Activated T-cell treated with anti-CD3 and anti-CD28 coated beads, Interleukin-2, amount 50 U/mL, for 4 hours (primary cell): ENCODE measurements at regions not wholly inside any gene's neighbourhood (a gene's known extent, or its start where the extent isn't known, plus 50 kb on each side); places are given as distances from the start of the nearest gene placed in this dataset.

Source experiments
- ATAC-seq, 2 donors: fragments of 200-7000 bp; cut with Tn5 transposase; one replicate each; pipeline ENCODE4 v1.10.0; 2021
- DNase-seq: peaks from one replicate; pipeline ENCODE4 v3.0.0-alpha.2; 2020
- H3K27me3 Mint-ChIP-seq: one replicate; pipeline ENCODE4 v1.8.0; 2021; ENCODE audit warnings: low read depth, mixed read lengths
- H3K36me3 Mint-ChIP-seq: one replicate; pipeline ENCODE4 v1.8.0; 2022; ENCODE audit warnings: mixed read lengths; ENCODE audit not compliant: insufficient read depth
- H3K4me1 Mint-ChIP-seq: one replicate; pipeline ENCODE4 v1.8.0; 2021; ENCODE audit warnings: low read depth, mixed read lengths
- H3K4me3 Mint-ChIP-seq: one replicate; pipeline ENCODE4 v1.8.0; 2021; ENCODE audit warnings: mild to moderate bottlenecking, moderate library complexity, mixed read lengths
- H3K9me3 Mint-ChIP-seq: one replicate; pipeline ENCODE4 v1.8.0; 2021; ENCODE audit warnings: mixed read lengths

DNA sequence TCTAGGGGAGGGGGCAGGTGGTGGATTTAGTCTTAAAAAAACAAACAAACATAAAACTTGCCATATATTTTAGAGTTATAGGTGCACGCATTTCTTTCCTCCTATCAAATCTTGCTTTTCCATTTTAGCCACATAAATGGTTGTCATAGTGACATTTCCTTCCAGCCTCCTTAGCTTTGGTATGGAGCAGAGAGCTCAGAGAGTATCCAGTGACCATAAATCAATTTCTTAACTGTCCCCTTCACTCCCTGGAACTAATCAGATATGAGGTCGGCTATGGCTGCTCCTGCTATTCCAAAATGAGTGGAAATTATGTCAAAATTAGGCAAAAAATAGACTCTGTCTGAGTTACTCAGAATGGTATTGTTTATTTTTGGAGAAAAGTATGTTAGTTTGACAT, 164.5 kb downstream of the EBLN2 start:
- no peaks in the 10 kb centered on the region for H3K4me1 Mint-ChIP-seq
- H3K9me3 Mint-ChIP-seq, result no peaks in the 10 kb centered on the region
- ATAC-seq (no peak), DNase-seq (no peak)
- H3K4me3 Mint-ChIP-seq, result no peak overlapping the region
- no peaks in the 10 kb centered on the region for H3K27me3 Mint-ChIP-seq
- H3K36me3 Mint-ChIP-seq, result no peaks in the 10 kb centered on the region

DNA sequence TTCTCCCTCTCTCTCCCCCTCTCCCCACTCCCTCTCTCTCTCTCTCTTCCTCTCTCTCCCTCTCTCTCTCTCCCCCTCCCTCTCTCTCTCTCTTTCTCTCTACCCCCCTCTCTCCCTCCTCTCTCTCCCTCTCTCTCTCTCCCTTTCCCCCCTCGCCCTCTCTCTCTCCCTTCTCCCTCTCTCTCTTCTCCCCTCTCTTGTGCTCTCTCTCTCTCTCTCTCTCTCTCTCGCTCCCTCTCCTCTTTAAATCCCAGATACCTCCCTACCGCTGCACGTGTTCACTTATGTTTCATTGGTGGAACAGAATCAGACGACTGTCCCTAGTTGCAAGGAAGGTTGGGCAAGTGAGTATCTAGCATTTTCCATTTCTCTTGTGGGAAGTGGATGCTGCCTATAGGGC, 166.5 kb downstream of the EBLN2 start:
- no peak for DNase-seq
- ATAC-seq, result no peak
- no peaks in the 10 kb centered on the region for H3K27me3 Mint-ChIP-seq
- H3K4me1 Mint-ChIP-seq, result no peaks in the 10 kb centered on the region
- no peaks in the 10 kb centered on the region for H3K36me3 Mint-ChIP-seq
- no peak overlapping the region for H3K4me3 Mint-ChIP-seq
- H3K9me3 Mint-ChIP-seq, result no peaks in the 10 kb centered on the region

DNA sequence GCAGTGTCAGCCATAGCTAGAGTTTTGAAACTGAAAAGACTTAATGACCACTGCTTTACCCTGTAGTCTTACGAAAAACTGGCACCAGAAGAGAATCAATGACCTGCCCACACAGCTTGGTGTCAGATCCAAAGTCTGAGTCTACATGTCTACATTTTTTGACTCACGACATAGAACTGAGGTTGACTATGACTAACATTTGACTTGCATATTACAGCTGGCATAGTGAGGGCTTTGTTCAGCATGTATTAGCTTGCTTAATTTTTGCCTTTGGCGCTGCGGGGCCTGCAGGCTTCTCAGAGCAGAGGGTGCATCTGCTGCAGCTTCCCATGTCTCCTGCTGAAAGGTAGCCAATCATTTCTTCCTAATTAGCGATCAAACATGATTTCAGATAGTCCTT, 167.0 kb downstream of the EBLN2 start:
- Mint-ChIP-seq H3K36me3 (no peaks in the 10 kb centered on the region), H3K9me3 (no peaks in the 10 kb centered on the region), H3K27me3 (no peaks in the 10 kb centered on the region), H3K4me3 (no peak overlapping the region), H3K4me1 (no peaks in the 10 kb centered on the region)
- ATAC-seq (no peak), DNase-seq (no peak)

DNA sequence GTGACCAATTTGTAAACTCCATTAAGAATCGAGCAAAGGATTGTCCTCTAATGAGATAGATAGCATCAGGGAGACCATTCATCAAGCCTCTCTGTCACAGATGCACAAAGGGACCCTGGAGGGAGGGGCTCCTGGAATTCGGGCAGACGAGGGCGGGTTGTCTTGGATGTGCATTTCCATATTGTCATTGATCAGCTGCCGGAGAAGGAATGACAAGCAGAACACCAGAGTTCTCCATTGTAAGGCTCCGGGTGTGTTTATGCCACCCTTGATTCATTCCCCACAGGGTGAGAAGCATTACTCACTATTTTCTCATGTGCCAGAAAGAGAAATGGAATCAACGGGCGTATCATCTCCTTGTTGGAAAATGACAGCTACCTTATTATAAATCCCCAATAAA, 167.5 kb downstream of the EBLN2 start:
- no peaks in the 10 kb centered on the region for H3K9me3 Mint-ChIP-seq
- no peaks in the 10 kb centered on the region for H3K36me3 Mint-ChIP-seq
- no peak overlapping the region for H3K4me3 Mint-ChIP-seq
- no peaks in the 10 kb centered on the region for H3K4me1 Mint-ChIP-seq
- no peaks in the 10 kb centered on the region for H3K27me3 Mint-ChIP-seq
- no peak for ATAC-seq
- DNase-seq, result no peak

DNA sequence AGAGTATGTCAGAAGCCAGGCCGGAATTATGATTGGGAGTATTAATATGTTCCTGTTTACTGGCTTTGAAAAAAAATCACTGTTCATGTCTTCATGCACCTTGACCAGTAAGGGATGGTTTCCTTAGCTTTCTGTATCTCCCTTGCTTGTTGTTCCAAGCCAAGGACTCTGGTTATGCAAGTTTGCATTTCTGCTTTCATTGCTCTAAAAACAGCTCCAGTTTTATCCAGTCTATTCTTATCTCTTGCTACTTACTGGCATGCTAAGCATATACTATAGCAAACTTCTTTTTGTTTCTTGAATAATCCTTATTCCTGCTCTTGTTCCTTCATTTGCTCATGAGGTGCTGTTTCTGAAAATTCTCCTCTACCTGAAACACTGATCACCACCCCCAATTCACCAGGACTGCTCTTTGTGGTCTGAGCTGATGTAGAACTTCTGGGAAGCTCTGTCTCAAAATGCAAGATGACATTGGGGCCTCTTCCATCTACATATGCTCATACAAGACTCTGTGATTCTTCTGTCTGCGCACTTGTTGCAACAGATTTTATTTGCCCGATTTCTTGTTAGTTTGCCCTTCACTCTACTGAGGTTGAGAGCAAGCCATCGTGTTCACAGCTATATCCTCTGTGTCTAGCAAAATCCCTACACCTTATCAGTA, 173.0 kb downstream of the EBLN2 start:
- H3K4me1 Mint-ChIP-seq, result no peaks in the 10 kb centered on the region

DNA sequence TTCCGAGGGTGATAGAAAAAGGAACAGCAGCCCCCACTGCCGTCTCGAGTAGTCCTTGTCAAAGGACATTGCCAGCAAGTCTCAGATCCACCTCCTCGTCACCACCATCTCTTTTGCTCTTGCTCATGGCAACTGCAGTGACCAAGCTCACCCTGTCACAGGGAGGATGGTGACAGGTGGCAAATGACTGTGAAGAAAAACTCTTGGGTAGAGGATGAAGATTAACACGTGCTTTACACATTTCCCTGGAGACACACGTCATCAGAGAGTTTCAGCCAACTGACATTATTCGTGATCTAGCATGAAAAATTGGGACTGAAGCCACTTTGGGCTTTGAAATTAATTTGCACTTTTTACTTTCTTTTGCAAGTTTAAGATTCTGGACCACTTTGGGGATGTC, 174.3 kb downstream of the EBLN2 start:
- no peak for ATAC-seq
- Mint-ChIP-seq H3K9me3 (no peaks in the 10 kb centered on the region), H3K4me1 (no peaks in the 10 kb centered on the region), H3K36me3 (no peaks in the 10 kb centered on the region), H3K4me3 (no peak overlapping the region), H3K27me3 (no peaks in the 10 kb centered on the region)
- no peak for DNase-seq

More for the DNA sequence above, 173.0 kb downstream of the EBLN2 start:
- H3K27me3 Mint-ChIP-seq, result no peaks in the 10 kb centered on the region
- ATAC-seq (no peak), DNase-seq (no peak)
- no peaks in the 10 kb centered on the region for H3K9me3 Mint-ChIP-seq
- H3K36me3 Mint-ChIP-seq, result no peaks in the 10 kb centered on the region
- H3K4me3 Mint-ChIP-seq, result no peak overlapping the region

DNA sequence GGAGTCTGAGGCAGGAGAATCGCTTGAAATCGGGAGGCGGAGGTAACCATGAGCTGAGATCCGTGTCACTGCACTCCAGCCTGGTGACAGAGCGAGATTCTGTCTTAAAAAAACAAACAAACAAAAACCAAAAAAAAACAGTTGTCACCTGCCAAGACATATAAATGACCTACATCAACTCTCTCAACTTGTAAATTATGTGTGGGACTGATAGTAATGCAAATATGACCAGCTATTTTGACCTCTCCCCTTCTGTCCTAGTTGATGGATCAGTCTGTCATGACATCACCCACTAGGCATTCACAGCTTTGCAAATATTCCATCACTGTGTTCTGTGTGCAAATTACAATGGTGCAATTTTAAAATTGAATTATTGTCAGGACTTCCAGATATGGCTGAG, 175.4 kb downstream of the EBLN2 start:
- Mint-ChIP-seq H3K9me3 (no peaks in the 10 kb centered on the region), H3K36me3 (no peaks in the 10 kb centered on the region), H3K4me1 (no peaks in the 10 kb centered on the region), H3K4me3 (no peak overlapping the region), H3K27me3 (no peaks in the 10 kb centered on the region)
- DNase-seq (no peak), ATAC-seq (no peak)

DNA sequence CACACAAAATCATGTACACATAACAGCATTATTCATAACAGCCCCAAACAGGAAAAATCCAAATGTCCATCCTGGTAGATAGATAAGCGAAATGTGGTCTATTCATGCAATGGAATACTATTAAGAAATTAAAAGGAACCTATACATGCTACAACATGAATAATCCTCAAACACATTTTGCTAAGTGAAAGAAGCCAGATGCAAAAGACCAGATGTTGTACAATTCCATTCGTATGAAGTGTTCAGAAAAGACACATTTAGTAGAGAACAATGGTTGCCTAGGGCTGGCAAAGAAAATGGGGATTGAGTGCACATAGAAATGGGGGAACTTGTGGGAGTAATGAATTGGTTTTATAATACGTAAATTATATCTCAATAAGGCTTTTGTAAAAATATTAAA, 182.3 kb downstream of the EBLN2 start:
- no peaks in the 10 kb centered on the region for H3K27me3 Mint-ChIP-seq
- DNase-seq (no peak), ATAC-seq (no peak)
- H3K36me3 Mint-ChIP-seq, result no peaks in the 10 kb centered on the region
- no peaks in the 10 kb centered on the region for H3K4me1 Mint-ChIP-seq
- H3K4me3 Mint-ChIP-seq, result no peak overlapping the region
- H3K9me3 Mint-ChIP-seq, result no peaks in the 10 kb centered on the region

DNA sequence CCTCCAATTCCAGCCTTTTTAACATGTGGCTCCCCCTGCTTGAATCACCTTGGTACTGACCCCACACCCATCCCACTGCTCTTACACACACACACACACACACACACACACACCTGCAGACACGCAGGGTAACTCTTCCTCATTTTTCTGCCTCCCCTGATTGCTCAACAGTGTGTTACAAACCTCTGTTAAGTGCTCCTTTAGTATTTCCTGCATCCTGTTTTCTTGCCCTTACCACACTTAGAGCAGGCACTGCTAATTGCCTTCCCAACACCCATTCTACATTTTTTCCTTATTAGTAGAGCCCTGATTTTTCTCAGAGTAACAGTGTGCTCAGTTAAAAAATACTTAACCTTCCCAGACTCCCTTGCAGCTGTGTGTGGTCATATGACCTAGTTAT, 184.0 kb downstream of the EBLN2 start:
- H3K4me1 Mint-ChIP-seq, result no peaks in the 10 kb centered on the region
- H3K4me3 Mint-ChIP-seq, result no peak overlapping the region
- DNase-seq (no peak), ATAC-seq (no peak)
- H3K27me3 Mint-ChIP-seq, result no peaks in the 10 kb centered on the region
- no peaks in the 10 kb centered on the region for H3K9me3 Mint-ChIP-seq
- H3K36me3 Mint-ChIP-seq, result no peaks in the 10 kb centered on the region

DNA sequence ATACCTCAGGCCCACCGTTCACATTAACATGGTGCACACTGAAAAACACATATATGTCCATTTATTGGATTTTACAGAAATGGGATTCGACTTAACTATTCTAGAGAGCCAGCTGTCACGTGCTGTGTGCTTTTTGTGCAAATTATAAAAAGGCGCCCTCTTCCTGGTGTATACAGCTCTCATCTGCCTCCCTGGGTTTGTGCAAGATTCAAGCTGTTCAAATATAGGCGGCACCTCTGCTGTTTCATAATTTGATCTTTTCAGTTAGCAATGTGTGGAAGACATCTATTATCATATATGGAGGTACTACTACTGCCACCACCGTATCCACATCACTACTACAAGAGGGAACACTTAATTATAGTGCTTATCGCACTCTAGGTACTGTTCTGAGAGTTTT, 187.6 kb downstream of the EBLN2 start:
- Mint-ChIP-seq H3K4me3 (no peak overlapping the region), H3K36me3 (no peaks in the 10 kb centered on the region), H3K9me3 (no peaks in the 10 kb centered on the region), H3K4me1 (no peaks in the 10 kb centered on the region), H3K27me3 (peaks cover 2% of the 10 kb centered on the region)
- DNase-seq (no peak), ATAC-seq (no peak)

DNA sequence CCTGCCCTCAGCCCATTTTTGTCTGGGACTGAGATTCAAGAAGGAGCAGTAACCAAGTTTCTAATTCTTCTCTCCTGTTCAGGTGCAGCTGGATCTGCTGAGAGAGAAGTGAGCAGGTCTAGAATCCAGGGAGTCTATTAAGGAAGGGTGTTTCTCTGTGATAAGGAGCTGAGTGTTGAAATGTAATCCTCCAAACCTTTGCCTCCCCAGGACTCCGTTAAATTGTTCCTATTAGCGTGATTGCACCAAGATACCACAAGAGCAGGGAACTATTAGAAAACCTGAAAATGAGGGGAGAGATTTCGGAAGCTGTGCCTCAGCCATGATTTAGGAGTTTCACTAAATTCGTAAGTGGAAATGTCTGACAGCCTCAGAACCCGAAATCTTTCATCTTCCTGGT, 192.6 kb downstream of the EBLN2 start:
- no peak overlapping the region for H3K4me3 Mint-ChIP-seq
- H3K27me3 Mint-ChIP-seq, result peaks cover 2% of the 10 kb centered on the region
- ATAC-seq, result no peak
- H3K36me3 Mint-ChIP-seq, result no peaks in the 10 kb centered on the region
- DNase-seq, result no peak
- H3K4me1 Mint-ChIP-seq, result no peaks in the 10 kb centered on the region
- H3K9me3 Mint-ChIP-seq, result no peaks in the 10 kb centered on the region

DNA sequence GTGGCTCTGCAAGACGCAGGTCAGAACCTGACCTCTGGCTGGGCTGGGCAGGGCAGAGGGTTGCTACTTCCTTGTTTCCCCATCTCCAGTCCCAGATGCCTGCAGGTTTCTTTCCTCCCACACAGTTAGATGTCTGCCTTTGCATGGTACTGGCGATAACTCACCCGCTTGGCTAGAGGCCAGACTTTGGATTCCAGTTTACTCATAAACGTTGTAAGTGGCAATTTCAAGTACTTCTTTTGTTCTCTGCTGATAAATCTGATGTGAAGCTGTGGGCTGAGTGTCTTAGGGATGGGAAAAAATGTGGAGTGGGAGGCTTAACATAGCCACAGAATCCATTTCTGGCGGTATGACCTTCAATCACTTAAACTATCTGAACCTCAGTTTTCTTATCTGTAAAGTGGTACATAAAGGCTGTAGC, 194.2 kb downstream of the EBLN2 start:
- no peaks in the 10 kb centered on the region for H3K9me3 Mint-ChIP-seq
- no peaks in the 10 kb centered on the region for H3K4me1 Mint-ChIP-seq
- DNase-seq (no peak), ATAC-seq (no peak)
- peaks cover 2% of the 10 kb centered on the region for H3K27me3 Mint-ChIP-seq
- H3K36me3 Mint-ChIP-seq, result no peaks in the 10 kb centered on the region
- no peak overlapping the region for H3K4me3 Mint-ChIP-seq

DNA sequence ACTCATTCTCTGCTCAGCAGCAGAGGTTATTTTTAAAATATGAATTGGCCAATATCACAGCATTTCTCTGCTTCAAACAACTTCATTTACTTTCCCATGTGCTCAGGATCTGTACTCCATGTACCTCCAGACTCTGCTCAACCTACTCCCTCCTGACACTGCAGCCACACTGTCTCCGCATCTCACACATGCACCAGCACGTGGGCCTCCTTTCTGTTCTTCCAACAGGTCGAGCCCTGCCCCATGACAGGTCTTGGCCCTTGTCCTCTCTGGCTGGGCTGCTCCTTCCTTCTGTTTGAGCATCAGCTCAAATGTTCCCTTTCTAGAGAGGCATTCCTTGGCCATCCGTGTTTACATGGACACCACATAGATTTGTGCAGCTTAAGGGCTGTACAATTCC, 195.7 kb downstream of the EBLN2 start:
- peaks cover 2% of the 10 kb centered on the region for H3K27me3 Mint-ChIP-seq
- no peaks in the 10 kb centered on the region for H3K36me3 Mint-ChIP-seq
- no peak overlapping the region for H3K4me3 Mint-ChIP-seq
- no peaks in the 10 kb centered on the region for H3K9me3 Mint-ChIP-seq
- ATAC-seq, result no peak
- H3K4me1 Mint-ChIP-seq, result no peaks in the 10 kb centered on the region
- no peak for DNase-seq

DNA sequence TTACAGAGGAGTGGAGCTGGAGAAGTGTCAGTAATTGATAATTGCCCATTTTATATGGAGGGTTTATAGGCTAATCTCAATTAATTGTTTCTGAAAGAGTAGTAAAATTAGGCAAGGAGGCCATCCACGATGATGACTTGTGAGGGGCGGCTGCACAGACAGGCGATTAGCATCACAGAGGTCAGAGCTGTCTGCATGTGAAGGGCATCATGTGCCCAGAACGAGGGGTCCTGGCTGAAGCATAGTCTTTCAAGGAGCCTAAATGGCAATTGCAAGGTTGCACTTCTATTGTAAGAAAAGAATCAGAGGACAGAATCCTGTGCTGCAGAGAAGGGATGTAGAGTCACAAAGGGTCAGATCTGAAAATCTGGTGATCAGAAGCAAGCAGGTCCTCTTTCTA, 196.6 kb downstream of the EBLN2 start:
- H3K9me3 Mint-ChIP-seq, result no peaks in the 10 kb centered on the region
- ATAC-seq (no peak), DNase-seq (no peak)
- H3K27me3 Mint-ChIP-seq, result peaks cover 2% of the 10 kb centered on the region
- no peaks in the 10 kb centered on the region for H3K4me1 Mint-ChIP-seq
- no peak overlapping the region for H3K4me3 Mint-ChIP-seq
- H3K36me3 Mint-ChIP-seq, result no peaks in the 10 kb centered on the region

DNA sequence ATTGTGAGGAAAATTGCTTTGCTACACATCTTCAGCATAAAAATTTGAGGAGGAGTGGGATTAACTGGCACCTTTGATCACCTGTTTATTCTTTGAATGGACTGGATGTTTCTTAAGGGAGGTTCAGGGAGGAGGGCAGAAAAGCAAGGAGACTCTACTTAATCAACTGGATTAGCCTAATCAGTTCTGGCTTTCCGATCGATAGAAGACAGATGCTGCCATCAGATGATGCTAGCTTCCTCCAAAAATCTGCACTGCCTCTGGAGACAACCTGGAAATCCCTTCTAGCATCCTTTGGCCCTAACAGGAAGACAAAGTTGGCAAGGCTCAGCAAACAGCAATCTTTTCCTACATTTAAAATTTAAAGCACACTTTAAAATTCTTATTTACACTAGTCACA, 197.8 kb downstream of the EBLN2 start:
- no peaks in the 10 kb centered on the region for H3K36me3 Mint-ChIP-seq
- no peak overlapping the region for H3K4me3 Mint-ChIP-seq
- H3K4me1 Mint-ChIP-seq, result no peaks in the 10 kb centered on the region
- H3K9me3 Mint-ChIP-seq, result no peaks in the 10 kb centered on the region
- ATAC-seq (no peak), DNase-seq (no peak)
- H3K27me3 Mint-ChIP-seq, result no peaks in the 10 kb centered on the region

DNA sequence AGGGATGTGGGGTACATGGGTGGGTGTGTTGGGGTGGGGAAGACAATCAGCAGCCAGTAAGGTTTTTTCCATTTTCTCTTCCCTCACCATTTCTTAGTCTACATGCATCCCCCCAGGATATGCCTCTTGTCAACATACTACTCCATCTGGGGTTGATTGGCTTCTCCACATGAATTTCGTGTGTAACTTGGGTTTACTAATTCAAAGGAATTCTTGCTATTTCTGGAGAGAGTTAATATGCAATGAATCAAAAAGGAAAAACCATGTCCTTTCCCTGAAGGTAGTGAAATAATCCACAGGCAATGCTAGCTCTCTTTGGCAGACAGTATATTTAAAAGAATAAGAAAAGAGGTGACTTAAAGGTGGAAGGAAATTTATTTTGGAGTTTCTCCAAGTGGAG, 198.4 kb downstream of the EBLN2 start:
- Mint-ChIP-seq H3K27me3 (no peaks in the 10 kb centered on the region), H3K4me3 (no peak overlapping the region), H3K9me3 (no peaks in the 10 kb centered on the region), H3K36me3 (no peaks in the 10 kb centered on the region), H3K4me1 (no peaks in the 10 kb centered on the region)
- no peak for ATAC-seq
- DNase-seq, result no peak
